ENCODE measurements at regions not wholly inside any gene's neighbourhood (a gene's known extent, or its start where the extent isn't known, plus 50 kb on each side); places are given as distances from the start of the nearest gene placed in this dataset.
"Not testable (repeated sequence)": the region's sequence is repeated elsewhere in the genome, so short reads cannot be mapped to it uniquely, and the experiment has no call there.

- DNase-seq, result no peak
These were observed 289.7 kb upstream of the SEMA6A start for GRCh38 chr5:116864157-116864837.

GRCh38 chr5:116862632-116863455 lies 288.2 kb upstream of the SEMA6A start:
- no peak for DNase-seq

GRCh38 chr5:116861666-116862065 lies 287.0 kb upstream of the SEMA6A start:
- DNase-seq, result no peak

GRCh38 chr5:116861097-116861496 lies 286.5 kb upstream of the SEMA6A start:
- DNase-seq, result no peak

- DNase-seq, result no peak
These were observed 285.2 kb upstream of the SEMA6A start for GRCh38 chr5:116859666-116860320.

- no peak for DNase-seq
These were observed 284.2 kb upstream of the SEMA6A start for GRCh38 chr5:116858705-116859333.

- DNase-seq, result not testable (repeated sequence)
These were observed 283.4 kb upstream of the SEMA6A start for GRCh38 chr5:116858020-116858419.

- no peak for DNase-seq
These were observed 281.6 kb upstream of the SEMA6A start for GRCh38 chr5:116856271-116856670.

GRCh38 chr5:116853992-116854391 lies 279.4 kb upstream of the SEMA6A start:
- DNase-seq, result no peak

- DNase-seq, result peak; percentile 13 to 64
These were observed 274.4 kb upstream of the SEMA6A start for GRCh38 chr5:116848954-116849581.

- DNase-seq, result no peak
These were observed 273.3 kb upstream of the SEMA6A start for GRCh38 chr5:116847960-116848359.

- no peak for DNase-seq
These were observed 269.4 kb upstream of the SEMA6A start for GRCh38 chr5:116844015-116844414.

- DNase-seq, result no peak
These were observed 267.9 kb upstream of the SEMA6A start for GRCh38 chr5:116842514-116842961.

- DNase-seq, result no peak
These were observed 267.1 kb upstream of the SEMA6A start for GRCh38 chr5:116841734-116842133.

- no peak for DNase-seq
These were observed 263.5 kb upstream of the SEMA6A start for GRCh38 chr5:116838011-116838536.

GRCh38 chr5:116834796-116835515 lies 260.3 kb upstream of the SEMA6A start:
- no peak for DNase-seq

GRCh38 chr5:116830079-116830478 lies 255.5 kb upstream of the SEMA6A start:
- no peak for DNase-seq

- DNase-seq, result no peak
These were observed 252.5 kb upstream of the SEMA6A start for GRCh38 chr5:116827078-116827477.

GRCh38 chr5:116825486-116825885 lies 250.9 kb upstream of the SEMA6A start:
- no peak for DNase-seq

GRCh38 chr5:116824751-116825438 lies 250.3 kb upstream of the SEMA6A start:
- no peak for DNase-seq
